HCT116 (cell line): ENCODE measurements at regions not wholly inside any gene's neighbourhood (a gene's known extent, or its start where the extent isn't known, plus 50 kb on each side); places are given as distances from the start of the nearest gene placed in this dataset.

Experiments
- ATAC-seq: fragments of 200-7000 bp; cut with Tn5 transposase; 2 replicates; pipeline ENCODE4 v1.9.1; 2020; ENCODE audit warnings: mild to moderate bottlenecking, moderate library complexity
- BruUV-seq: library from RNA; stranded (reverse); fragments of 400-500 nt; replicated peaks from 2 replicates; lab custom pipeline; 2021; lab: Mats Ljungman, UMichigan
- CTCF ChIA-PET: fragments of 300-600 bp; sonication (Branson Sonifier 250); formaldehyde crosslinking; loops from one replicate; lab custom pipeline; 2021; ENCODE audit warnings: antibody characterized with exemption; lab: Charles Lee
- POLR2A ChIA-PET: fragments of 300-600, 350-600 bp; sonication (Branson Sonifier 250); formaldehyde crosslinking; loops from one replicate; lab custom pipeline; 2021; ENCODE audit warnings: antibody characterized with exemption; lab: Charles Lee
- RAD21 ChIA-PET, 2 experiments: fragments of 300-600 bp; sonication (Branson Sonifier 250); formaldehyde crosslinking; loops; one replicate each; lab custom pipeline; 2023; ENCODE audit warnings: low total read pairs in 2 of 2; ENCODE audit not compliant: uncharacterized antibody in 2 of 2, unreplicated experiment in 2 of 2, low non-redundant PET in 1 of 2; lab: Charles Lee
- DNase-seq: peaks from one replicate; pipeline ENCODE4 v3.0.0-alpha.2; 2010; ENCODE audit warnings: low read depth, low spot score
- H2AFZ ChIP-seq: fragments of 200-600 bp; shearing (Covaris generic), sonication (generic); 2 replicates; pipeline ENCODE4 v1.6.1; 2017; ENCODE audit warnings: low read depth, mixed run types, mixed read lengths, antibody characterized with exemption, low read length; ENCODE audit not compliant: poor library complexity, severe bottlenecking
- H3K27ac ChIP-seq: 2 replicates; pipeline ENCODE4 v1.5.1; 2012; ENCODE audit warnings: low read depth, low read length
- H3K27me3 ChIP-seq: fragments of 200-600 bp; sonication (generic); 2 replicates; pipeline ENCODE4 v1.6.1; 2016; ENCODE audit warnings: mixed run types, low read length, mixed read lengths; ENCODE audit not compliant: insufficient read depth
- H3K36me3 ChIP-seq, 2 experiments: fragments of 200-500 bp in 1 of 2; fragments of 200-600 bp in 1 of 2; sonication (Bioruptor generic) in 1 of 2; sonication (generic) in 1 of 2; 2 replicates each; pipeline versions ENCODE4 v1.5.1 to v1.6.1; 2014 to 2016; ENCODE audit warnings: low read length in 2 of 2, inconsistent platforms in 1 of 2, mixed read lengths in 1 of 2, mixed run types in 1 of 2; ENCODE audit not compliant: insufficient read depth in 2 of 2, control insufficient read depth in 1 of 2
- H3K4me1 ChIP-seq, 2 experiments: fragments of 200-600 bp in 1 of 2; sonication (generic) in 1 of 2; 2 replicates each; pipeline versions ENCODE4 v1.5.1 to v1.6.1; 2012 to 2017; ENCODE audit warnings: low read length in 2 of 2, inconsistent platforms in 1 of 2, mild to moderate bottlenecking in 1 of 2, mixed read lengths in 1 of 2, mixed run types in 1 of 2, moderate library complexity in 1 of 2; ENCODE audit not compliant: insufficient read depth in 2 of 2, control insufficient read depth in 1 of 2
- H3K4me2 ChIP-seq: fragments of 200-600 bp; sonication (generic); 2 replicates; pipeline ENCODE4 v1.6.1; 2017; ENCODE audit warnings: mixed run types, low read length, mixed read lengths
- H3K4me3 ChIP-seq, 2 experiments: fragments of 200-600 bp in 1 of 2; sonication (generic) in 1 of 2; replicated peaks in 1 of 2; 2 replicates each; pipeline ENCODE4 v1.5.1; 2011 to 2016; ENCODE audit warnings: low read length in 2 of 2, control low read depth in 1 of 2, low read depth in 1 of 2, mild to moderate bottlenecking in 1 of 2, mixed read lengths in 1 of 2, mixed run types in 1 of 2
- H3K79me2 ChIP-seq: fragments of 200-600 bp; sonication (generic); 2 replicates; pipeline ENCODE4 v1.6.1; 2017; ENCODE audit warnings: mild to moderate bottlenecking, mixed run types, low read length, moderate library complexity, mixed read lengths; ENCODE audit not compliant: insufficient read depth
- H3K9ac ChIP-seq: fragments of 200-600 bp; sonication (generic); 2 replicates; pipeline ENCODE4 v1.6.1; 2016; ENCODE audit warnings: low read length, mixed read lengths
- H3K9me2 ChIP-seq: fragments of 200-600 bp; sonication (generic), shearing (Covaris generic); 2 replicates; pipeline ENCODE4 v1.6.1; 2017; ENCODE audit warnings: mixed run types, mild to moderate bottlenecking, moderate library complexity; ENCODE audit not compliant: insufficient read depth
- H3K9me3 ChIP-seq, 2 experiments: fragments of 200-500 bp in 1 of 2; fragments of 200-600 bp in 1 of 2; sonication (Bioruptor generic) in 1 of 2; sonication (generic) in 1 of 2; 2 replicates each; pipeline ENCODE4 v1.6.1; 2014 to 2017; ENCODE audit warnings: low read length in 2 of 2, mixed read lengths in 2 of 2, inconsistent platforms in 1 of 2, low read depth in 1 of 2, mild to moderate bottlenecking in 1 of 2, mixed run types in 1 of 2, moderate library complexity in 1 of 2; ENCODE audit not compliant: control insufficient read depth in 1 of 2, insufficient read depth in 1 of 2
- H4K20me1 ChIP-seq: fragments of 200-600 bp; sonication (generic), shearing (Covaris generic); 2 replicates; pipeline ENCODE4 v1.6.1; 2017; ENCODE audit warnings: mixed run types, mild to moderate bottlenecking, moderate library complexity; ENCODE audit not compliant: insufficient read depth
- CBX3 ChIP-seq: IDR thresholded peaks from 2 replicates; pipeline ENCODE4 v1.6.1; 2012; ENCODE audit warnings: low read depth
- EGR1 ChIP-seq: IDR thresholded peaks from 2 replicates; pipeline ENCODE4 v1.6.1; 2012; ENCODE audit warnings: low read depth
- ELF1 ChIP-seq: IDR thresholded peaks from 2 replicates; pipeline ENCODE4 v1.6.1; 2012; ENCODE audit warnings: low read depth, borderline replicate concordance
- EZH2 ChIP-seq: fragments of 200-600 bp; sonication (generic); IDR thresholded peaks from 2 replicates; pipeline ENCODE4 v1.6.1; 2017; ENCODE audit warnings: antibody characterized with exemption, mixed run types
- EZH2phosphoT487 ChIP-seq: fragments of 200-600 bp; IDR thresholded peaks from 2 replicates; pipeline ENCODE4 v1.6.1; 2018; ENCODE audit warnings: antibody characterized with exemption, borderline replicate concordance
- FOSL1 ChIP-seq: IDR thresholded peaks from 2 replicates; pipeline ENCODE4 v1.6.1; 2012; ENCODE audit warnings: low read depth
- JUND ChIP-seq: IDR thresholded peaks from 2 replicates; pipeline ENCODE4 v1.6.1; 2012
- POLR2A ChIP-seq: IDR thresholded peaks from 2 replicates; pipeline ENCODE4 v1.7.0; 2011; ENCODE audit warnings: borderline replicate concordance; ENCODE audit not compliant: insufficient read depth, insufficient read length; ENCODE audit errors: extremely low read depth
- RAD21 ChIP-seq: IDR thresholded peaks from 2 replicates; pipeline ENCODE4 v1.6.1; 2012; ENCODE audit warnings: low read depth, mild to moderate bottlenecking
- SP1 ChIP-seq: IDR thresholded peaks from 2 replicates; pipeline ENCODE4 v1.6.1; 2012; ENCODE audit warnings: low read depth
- TCF7L2 ChIP-seq: IDR thresholded peaks from 2 replicates; pipeline ENCODE4 v1.7.0; 2011; ENCODE audit warnings: borderline replicate concordance, inconsistent platforms; ENCODE audit not compliant: insufficient read depth, insufficient read length; ENCODE audit errors: extremely low read depth
- YY1 ChIP-seq: IDR thresholded peaks from 2 replicates; pipeline ENCODE4 v1.6.1; 2011; ENCODE audit warnings: low read length, low read depth, moderate library complexity, mild to moderate bottlenecking; ENCODE audit not compliant: insufficient replicate concordance; ENCODE audit errors: extremely low read depth
- ZNF274 ChIP-seq: fragments of 200-500 bp; sonication (Bioruptor generic); IDR thresholded peaks from 2 replicates; pipeline ENCODE4 v1.6.1; 2014; ENCODE audit warnings: mild to moderate bottlenecking, low read depth, low read length, inconsistent platforms
- intact Hi-C: fragments of 100-400 bp; cut with micrococcal nuclease; formaldehyde crosslinking; loops from 2 replicates; pipeline ENCODE4 v1.10.0; 2022
- TF ChIP-seq, protein P1 (sequence below): IDR thresholded peaks from 2 replicates; pipeline ENCODE4 v1.6.1; 2011; ENCODE audit warnings: mild to moderate bottlenecking, low read length, moderate library complexity; ENCODE audit not compliant: insufficient replicate concordance; ENCODE audit errors: extremely low read depth
- TF ChIP-seq, protein P2 (sequence below): IDR thresholded peaks from 2 replicates; pipeline ENCODE4 v1.6.1; 2012; ENCODE audit warnings: low read depth
- TF ChIP-seq, protein P3 (sequence below): IDR thresholded peaks from 2 replicates; pipeline ENCODE4 v1.6.1; 2012

DNA sequence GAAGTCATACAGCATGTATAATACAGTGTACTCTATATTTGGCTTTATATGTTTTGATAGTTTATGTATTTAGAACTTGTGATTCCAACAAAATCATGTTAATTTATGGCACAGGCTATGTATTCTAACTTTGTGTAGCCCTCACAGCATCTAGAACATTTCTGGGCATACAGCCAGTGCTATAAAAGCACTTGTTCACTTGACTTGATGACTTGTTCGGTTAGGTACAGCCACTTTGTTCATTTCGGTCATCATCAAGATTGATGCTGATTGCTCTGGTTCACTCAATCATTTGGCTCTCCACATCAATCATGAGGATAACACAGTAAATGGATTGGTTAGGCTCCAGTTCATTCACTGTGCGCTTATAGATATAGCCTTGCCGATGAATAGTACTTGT lies 97.6 kb upstream of the IRS4 start:
- no peaks in the 10 kb centered on the region for H3K4me1 ChIP-seq
- no peak overlapping the region for H3K9ac ChIP-seq
- H3K9me3 ChIP-seq, result no peaks in the 10 kb centered on the region
- no peak overlapping the region for H3K27ac ChIP-seq
- H4K20me1 ChIP-seq, result no peaks in the 10 kb centered on the region
- H3K9me2 ChIP-seq, result no peaks in the 10 kb centered on the region
- ChIA-PET RAD21 (no interaction called here), CTCF (no interaction called here), POLR2A (no interaction called here)
- H3K4me3 ChIP-seq, result no peak overlapping the region
- BruUV-seq, result no TSS peak
- no peak for ATAC-seq
- no peak for DNase-seq
- H3K4me2 ChIP-seq, result no peak overlapping the region
- H3K27me3 ChIP-seq, result no peaks in the 10 kb centered on the region
- no peak overlapping the region for H2AFZ ChIP-seq
- intact Hi-C loops, result no loop called here
- no peaks in the 10 kb centered on the region for H3K79me2 ChIP-seq
- no peaks in the 10 kb centered on the region for H3K36me3 ChIP-seq
- TF ChIP-seq EZH2phosphoT487, result no peak
- TF ChIP-seq, protein P1, sequence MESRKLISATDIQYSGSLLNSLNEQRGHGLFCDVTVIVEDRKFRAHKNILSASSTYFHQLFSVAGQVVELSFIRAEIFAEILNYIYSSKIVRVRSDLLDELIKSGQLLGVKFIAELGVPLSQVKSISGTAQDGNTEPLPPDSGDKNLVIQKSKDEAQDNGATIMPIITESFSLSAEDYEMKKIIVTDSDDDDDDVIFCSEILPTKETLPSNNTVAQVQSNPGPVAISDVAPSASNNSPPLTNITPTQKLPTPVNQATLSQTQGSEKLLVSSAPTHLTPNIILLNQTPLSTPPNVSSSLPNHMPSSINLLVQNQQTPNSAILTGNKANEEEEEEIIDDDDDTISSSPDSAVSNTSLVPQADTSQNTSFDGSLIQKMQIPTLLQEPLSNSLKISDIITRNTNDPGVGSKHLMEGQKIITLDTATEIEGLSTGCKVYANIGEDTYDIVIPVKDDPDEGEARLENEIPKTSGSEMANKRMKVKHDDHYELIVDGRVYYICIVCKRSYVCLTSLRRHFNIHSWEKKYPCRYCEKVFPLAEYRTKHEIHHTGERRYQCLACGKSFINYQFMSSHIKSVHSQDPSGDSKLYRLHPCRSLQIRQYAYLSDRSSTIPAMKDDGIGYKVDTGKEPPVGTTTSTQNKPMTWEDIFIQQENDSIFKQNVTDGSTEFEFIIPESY, result no peak
- TF ChIP-seq TCF7L2, result no peak
- TF ChIP-seq, protein P2, sequence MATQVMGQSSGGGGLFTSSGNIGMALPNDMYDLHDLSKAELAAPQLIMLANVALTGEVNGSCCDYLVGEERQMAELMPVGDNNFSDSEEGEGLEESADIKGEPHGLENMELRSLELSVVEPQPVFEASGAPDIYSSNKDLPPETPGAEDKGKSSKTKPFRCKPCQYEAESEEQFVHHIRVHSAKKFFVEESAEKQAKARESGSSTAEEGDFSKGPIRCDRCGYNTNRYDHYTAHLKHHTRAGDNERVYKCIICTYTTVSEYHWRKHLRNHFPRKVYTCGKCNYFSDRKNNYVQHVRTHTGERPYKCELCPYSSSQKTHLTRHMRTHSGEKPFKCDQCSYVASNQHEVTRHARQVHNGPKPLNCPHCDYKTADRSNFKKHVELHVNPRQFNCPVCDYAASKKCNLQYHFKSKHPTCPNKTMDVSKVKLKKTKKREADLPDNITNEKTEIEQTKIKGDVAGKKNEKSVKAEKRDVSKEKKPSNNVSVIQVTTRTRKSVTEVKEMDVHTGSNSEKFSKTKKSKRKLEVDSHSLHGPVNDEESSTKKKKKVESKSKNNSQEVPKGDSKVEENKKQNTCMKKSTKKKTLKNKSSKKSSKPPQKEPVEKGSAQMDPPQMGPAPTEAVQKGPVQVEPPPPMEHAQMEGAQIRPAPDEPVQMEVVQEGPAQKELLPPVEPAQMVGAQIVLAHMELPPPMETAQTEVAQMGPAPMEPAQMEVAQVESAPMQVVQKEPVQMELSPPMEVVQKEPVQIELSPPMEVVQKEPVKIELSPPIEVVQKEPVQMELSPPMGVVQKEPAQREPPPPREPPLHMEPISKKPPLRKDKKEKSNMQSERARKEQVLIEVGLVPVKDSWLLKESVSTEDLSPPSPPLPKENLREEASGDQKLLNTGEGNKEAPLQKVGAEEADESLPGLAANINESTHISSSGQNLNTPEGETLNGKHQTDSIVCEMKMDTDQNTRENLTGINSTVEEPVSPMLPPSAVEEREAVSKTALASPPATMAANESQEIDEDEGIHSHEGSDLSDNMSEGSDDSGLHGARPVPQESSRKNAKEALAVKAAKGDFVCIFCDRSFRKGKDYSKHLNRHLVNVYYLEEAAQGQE, result no peak
- no peak for TF ChIP-seq FOSL1
- TF ChIP-seq EGR1, result no peak
- no peak for TF ChIP-seq RAD21
- TF ChIP-seq, protein P3, sequence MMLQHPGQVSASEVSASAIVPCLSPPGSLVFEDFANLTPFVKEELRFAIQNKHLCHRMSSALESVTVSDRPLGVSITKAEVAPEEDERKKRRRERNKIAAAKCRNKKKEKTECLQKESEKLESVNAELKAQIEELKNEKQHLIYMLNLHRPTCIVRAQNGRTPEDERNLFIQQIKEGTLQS, result no peak
- TF ChIP-seq ZNF274, result no peak
- TF ChIP-seq ELF1, result no peak
- no peak for TF ChIP-seq SP1
- no peak for TF ChIP-seq CBX3
- TF ChIP-seq POLR2A, result no peak
- TF ChIP-seq EZH2, result no peak
- TF ChIP-seq JUND, result no peak
- no peak for TF ChIP-seq YY1
